ENCODE measurements at regions not wholly inside any gene's neighbourhood (a gene's known extent, or its start where the extent isn't known, plus 50 kb on each side); places are given as distances from the start of the nearest gene placed in this dataset.

DNA sequence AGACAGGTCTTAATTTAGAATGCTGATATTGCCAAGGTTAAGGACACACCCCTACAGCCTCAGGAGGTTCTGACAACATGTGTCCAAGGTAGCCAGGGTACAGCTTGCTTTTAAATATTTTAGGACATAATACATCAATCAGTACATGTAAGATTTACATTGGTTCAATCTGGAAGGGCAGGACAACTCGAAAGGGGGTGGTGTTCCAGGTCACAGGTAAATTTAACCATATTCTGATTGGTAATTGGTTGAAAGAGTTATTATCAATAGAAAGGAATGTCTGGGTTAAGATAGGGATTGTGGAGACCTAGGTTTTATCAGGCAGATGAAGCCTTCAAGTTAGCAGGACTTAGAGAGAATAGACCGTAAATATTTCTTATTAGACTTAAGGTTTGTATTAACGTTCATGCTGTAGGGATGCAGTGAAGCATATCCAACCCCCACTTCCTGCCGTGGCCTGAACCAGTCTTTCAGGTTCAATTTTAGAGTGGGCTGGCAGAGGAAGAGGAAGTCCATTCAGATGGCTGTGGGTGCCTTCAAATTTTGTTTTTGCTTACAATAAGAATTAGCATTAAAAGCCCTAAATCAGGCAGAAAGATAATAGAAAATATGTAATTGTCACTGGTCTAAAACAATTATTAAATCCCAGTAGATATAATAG is 136.5 kb upstream of the GALNTL6 start:
- POLR2A ChIA-PET, result no interaction called here
- no peaks in the 10 kb centered on the region for H4K20me1 ChIP-seq (replicated peaks; ENCODE audit: control insufficient read depth, insufficient read depth, low read length)
- no peaks in the 10 kb centered on the region for H3K4me1 ChIP-seq (replicated peaks in 1 of 2; ENCODE audit: control insufficient read depth in 2 of 2, insufficient read depth in 2 of 2, low read length in 2 of 2)
- H2AFZ ChIP-seq (ENCODE audit: low read depth, low read length), result no peak overlapping the region
- H3K27ac ChIP-seq (ENCODE audit: extremely low read depth, low read depth, low read length), result no peak overlapping the region
- BruUV-seq (replicated peaks), result no TSS peak
- DNase-seq (ENCODE audit: extremely low read depth in 1 of 4, low spot score in 3 of 4) (no peak), ATAC-seq (no peak), FAIRE-seq (no peak)
- no peak overlapping the region for H3K9ac ChIP-seq (ENCODE audit: insufficient read depth in 1 of 2, low read depth in 2 of 2, low read length in 2 of 2)
- TF ChIP-seq, protein P1, sequence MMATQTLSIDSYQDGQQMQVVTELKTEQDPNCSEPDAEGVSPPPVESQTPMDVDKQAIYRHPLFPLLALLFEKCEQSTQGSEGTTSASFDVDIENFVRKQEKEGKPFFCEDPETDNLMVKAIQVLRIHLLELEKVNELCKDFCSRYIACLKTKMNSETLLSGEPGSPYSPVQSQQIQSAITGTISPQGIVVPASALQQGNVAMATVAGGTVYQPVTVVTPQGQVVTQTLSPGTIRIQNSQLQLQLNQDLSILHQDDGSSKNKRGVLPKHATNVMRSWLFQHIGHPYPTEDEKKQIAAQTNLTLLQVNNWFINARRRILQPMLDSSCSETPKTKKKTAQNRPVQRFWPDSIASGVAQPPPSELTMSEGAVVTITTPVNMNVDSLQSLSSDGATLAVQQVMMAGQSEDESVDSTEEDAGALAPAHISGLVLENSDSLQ (IDR thresholded peaks at IDR 0.05), result no peak
- no peak for TF ChIP-seq ASH1L (IDR thresholded peaks at IDR 0.05; ENCODE audit: borderline replicate concordance, low read depth, partially characterized antibody)
- no peak for TF ChIP-seq RHOXF2B (CRISPR knock-in tag; conservative IDR thresholded peaks at IDR 0.05)
- TF ChIP-seq, protein P2, sequence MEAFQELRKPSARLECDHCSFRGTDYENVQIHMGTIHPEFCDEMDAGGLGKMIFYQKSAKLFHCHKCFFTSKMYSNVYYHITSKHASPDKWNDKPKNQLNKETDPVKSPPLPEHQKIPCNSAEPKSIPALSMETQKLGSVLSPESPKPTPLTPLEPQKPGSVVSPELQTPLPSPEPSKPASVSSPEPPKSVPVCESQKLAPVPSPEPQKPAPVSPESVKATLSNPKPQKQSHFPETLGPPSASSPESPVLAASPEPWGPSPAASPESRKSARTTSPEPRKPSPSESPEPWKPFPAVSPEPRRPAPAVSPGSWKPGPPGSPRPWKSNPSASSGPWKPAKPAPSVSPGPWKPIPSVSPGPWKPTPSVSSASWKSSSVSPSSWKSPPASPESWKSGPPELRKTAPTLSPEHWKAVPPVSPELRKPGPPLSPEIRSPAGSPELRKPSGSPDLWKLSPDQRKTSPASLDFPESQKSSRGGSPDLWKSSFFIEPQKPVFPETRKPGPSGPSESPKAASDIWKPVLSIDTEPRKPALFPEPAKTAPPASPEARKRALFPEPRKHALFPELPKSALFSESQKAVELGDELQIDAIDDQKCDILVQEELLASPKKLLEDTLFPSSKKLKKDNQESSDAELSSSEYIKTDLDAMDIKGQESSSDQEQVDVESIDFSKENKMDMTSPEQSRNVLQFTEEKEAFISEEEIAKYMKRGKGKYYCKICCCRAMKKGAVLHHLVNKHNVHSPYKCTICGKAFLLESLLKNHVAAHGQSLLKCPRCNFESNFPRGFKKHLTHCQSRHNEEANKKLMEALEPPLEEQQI (IDR thresholded peaks at IDR 0.05), result no peak
- TF ChIP-seq CBFA2T3 (IDR thresholded peaks at IDR 0.05), result no peak
- no peak for TF ChIP-seq SREBF1 (IDR thresholded peaks at IDR 0.05; ENCODE audit: borderline replicate concordance, low read depth, low read length)
- TF ChIP-seq ZNF75A (CRISPR knock-in tag; IDR thresholded peaks at IDR 0.05), result no peak
- no peak for TF ChIP-seq POLR2A (conservative IDR thresholded peaks at IDR 0.05)
- TF ChIP-seq, protein P3, sequence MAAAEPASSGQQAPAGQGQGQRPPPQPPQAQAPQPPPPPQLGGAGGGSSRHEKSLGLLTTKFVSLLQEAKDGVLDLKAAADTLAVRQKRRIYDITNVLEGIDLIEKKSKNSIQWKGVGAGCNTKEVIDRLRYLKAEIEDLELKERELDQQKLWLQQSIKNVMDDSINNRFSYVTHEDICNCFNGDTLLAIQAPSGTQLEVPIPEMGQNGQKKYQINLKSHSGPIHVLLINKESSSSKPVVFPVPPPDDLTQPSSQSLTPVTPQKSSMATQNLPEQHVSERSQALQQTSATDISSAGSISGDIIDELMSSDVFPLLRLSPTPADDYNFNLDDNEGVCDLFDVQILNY (CRISPR knock-in tag; IDR thresholded peaks at IDR 0.05), result no peak
- TF ChIP-seq ZNF431 (CRISPR knock-in tag; IDR thresholded peaks at IDR 0.05), result no peak
- TF ChIP-seq, protein P4, sequence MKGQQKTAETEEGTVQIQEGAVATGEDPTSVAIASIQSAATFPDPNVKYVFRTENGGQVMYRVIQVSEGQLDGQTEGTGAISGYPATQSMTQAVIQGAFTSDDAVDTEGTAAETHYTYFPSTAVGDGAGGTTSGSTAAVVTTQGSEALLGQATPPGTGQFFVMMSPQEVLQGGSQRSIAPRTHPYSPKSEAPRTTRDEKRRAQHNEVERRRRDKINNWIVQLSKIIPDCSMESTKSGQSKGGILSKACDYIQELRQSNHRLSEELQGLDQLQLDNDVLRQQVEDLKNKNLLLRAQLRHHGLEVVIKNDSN (CRISPR knock-in tag; IDR thresholded peaks at IDR 0.05), result no peak
- TF ChIP-seq ZNF184 (CRISPR knock-in tag; IDR thresholded peaks at IDR 0.05), result no peak
- TF ChIP-seq RFX5 (IDR thresholded peaks at IDR 0.05; ENCODE audit: low read depth, low read length), result no peak
- CTCF ChIA-PET (ENCODE audit: low intra/inter-chr PET ratio), result no interaction called here
- H3K79me2 ChIP-seq (ENCODE audit: control insufficient read depth, insufficient read depth, low read length), result no peaks in the 10 kb centered on the region
- H3K4me2 ChIP-seq (ENCODE audit: insufficient read depth, low read length), result no peak overlapping the region
- no peaks in the 10 kb centered on the region for H3K9me3 ChIP-seq (replicated peaks; ENCODE audit: control insufficient read depth, insufficient read depth, low read depth, low read length)
- no peak overlapping the region for H3K4me3 ChIP-seq
- intact Hi-C loops (cut with micrococcal nuclease), result no loop called here
- H3K36me3 ChIP-seq (ENCODE audit: control insufficient read depth, insufficient read depth, low read length), result no peaks in the 10 kb centered on the region
- H3K9me1 ChIP-seq (ENCODE audit: control insufficient read depth, insufficient read depth, low read length), result no peaks in the 10 kb centered on the region
- in situ Hi-C loops (cut with MboI), result no loop called here
- no peaks in the 10 kb centered on the region for H3K27me3 ChIP-seq (ENCODE audit: control insufficient read depth in 2 of 2, insufficient read depth in 2 of 2, low read length in 2 of 2)
- 1% methylated on average over 4 of the region's 4 CpGs for WGBS (ENCODE audit: insufficient coverage, low coverage, missing lambda C conversion rate)

Data from K562 (cell line).